Peyer's patch (tissue), 4 donors: ENCODE measurements at regions not wholly inside any gene's neighbourhood (a gene's known extent, or its start where the extent isn't known, plus 50 kb on each side); places are given as distances from the start of the nearest gene placed in this dataset.

Source experiments
- DNase-seq, 3 donors: peaks; one replicate each; pipeline ENCODE4 v3.0.0-alpha.2; 2017 to 2019
- H3K27ac ChIP-seq, 4 donors: fragments of 200-600 bp; sonication (generic); one replicate each; pipeline ENCODE4 v1.5.1; 2016 to 2019
- H3K27me3 ChIP-seq, 2 donors: fragments of 200-600 bp; sonication (generic); one replicate each; pipeline ENCODE4 v1.5.1; 2019
- H3K36me3 ChIP-seq, 3 donors: fragments of 200-600 bp; sonication (generic); one replicate each; pipeline ENCODE4 v1.5.1; 2016 to 2019
- H3K4me1 ChIP-seq, 4 donors: fragments of 200-600 bp; sonication (generic); one replicate each; pipeline ENCODE4 v1.5.1; 2016 to 2019
- H3K4me3 ChIP-seq, 4 donors: fragments of 200-600 bp; sonication (generic); 1 replicate in 3 of 4; 2 replicates in 1 of 4; pipeline ENCODE4 v1.5.1; 2016 to 2019; ENCODE audit warnings: mild to moderate bottlenecking in 1 of 4
- H3K9me3 ChIP-seq, 4 donors: fragments of 200-600 bp; sonication (generic); one replicate each; pipeline ENCODE4 v1.5.1; 2016 to 2019; ENCODE audit warnings: mild to moderate bottlenecking in 1 of 4
- CTCF ChIP-seq, 6 experiments: fragments of 450-650 bp in 4 of 6; fragments of 200-600 bp in 2 of 6; sonication (generic) in 1 of 6; IDR thresholded peaks; one replicate each; pipeline ENCODE4 v1.5.1; 2017 to 2019; ENCODE audit warnings: antibody characterized with exemption in 6 of 6, mild to moderate bottlenecking in 3 of 6, moderate library complexity in 1 of 6
- POLR2A ChIP-seq, 2 donors: fragments of 450-650 bp; IDR thresholded peaks; one replicate each; pipeline ENCODE4 v1.5.1; 2017; ENCODE audit warnings: antibody characterized with exemption in 2 of 2, mild to moderate bottlenecking in 2 of 2, moderate library complexity in 2 of 2

GRCh38 chr22:47586946-47587345 is 824.5 kb downstream of the TBC1D22A start:
- Histone ChIP-seq H3K27me3 (no peaks in the 10 kb centered on the region), H3K4me3 (no peak overlapping the region), H3K27ac (no peak overlapping the region), H3K9me3 (no peaks in the 10 kb centered on the region), H3K36me3 (no peaks in the 10 kb centered on the region), H3K4me1 (no peaks in the 10 kb centered on the region)
- TF ChIP-seq POLR2A (IDR thresholded peaks at IDR 0.05) (no peak), CTCF (IDR thresholded peaks at IDR 0.05) (no peak)
- no peak for DNase-seq

- Histone ChIP-seq H3K9me3 (no peaks in the 10 kb centered on the region), H3K36me3 (no peaks in the 10 kb centered on the region), H3K27me3 (no peaks in the 10 kb centered on the region), H3K4me3 (no peak overlapping the region), H3K27ac (no peak overlapping the region), H3K4me1 (no peaks in the 10 kb centered on the region)
- TF ChIP-seq POLR2A (IDR thresholded peaks at IDR 0.05), result no peak
- peak in 2 of 6 experiments; percentile 5 to 7 for TF ChIP-seq CTCF (IDR thresholded peaks at IDR 0.05)
- peak in 1 of 3 donors; percentile 6 for DNase-seq
Observed at GRCh38 chr22:47586038-47586437, 823.6 kb downstream of the TBC1D22A start.

GRCh38 chr22:47583959-47584562 is 821.6 kb downstream of the TBC1D22A start:
- no peak overlapping the region for H3K4me3 ChIP-seq
- no peaks in the 10 kb centered on the region for H3K36me3 ChIP-seq
- H3K27me3 ChIP-seq, result no peaks in the 10 kb centered on the region
- no peaks in the 10 kb centered on the region for H3K4me1 ChIP-seq
- H3K9me3 ChIP-seq, result no peaks in the 10 kb centered on the region
- TF ChIP-seq CTCF (IDR thresholded peaks at IDR 0.05) (no peak), POLR2A (IDR thresholded peaks at IDR 0.05) (no peak)
- DNase-seq, result no peak
- H3K27ac ChIP-seq, result no peak overlapping the region

- no peak overlapping the region for H3K27ac ChIP-seq
- no peak for TF ChIP-seq CTCF (IDR thresholded peaks at IDR 0.05)
- TF ChIP-seq POLR2A (IDR thresholded peaks at IDR 0.05), result no peak
- H3K4me1 ChIP-seq, result no peaks in the 10 kb centered on the region
- no peaks in the 10 kb centered on the region for H3K27me3 ChIP-seq
- H3K4me3 ChIP-seq, result no peak overlapping the region
- no peaks in the 10 kb centered on the region for H3K36me3 ChIP-seq
- no peak for DNase-seq
- no peaks in the 10 kb centered on the region for H3K9me3 ChIP-seq
Observed at GRCh38 chr22:47582067-47582466, 819.6 kb downstream of the TBC1D22A start.

GRCh38 chr22:47580121-47580520 is 817.7 kb downstream of the TBC1D22A start:
- DNase-seq, result no peak
- Histone ChIP-seq H3K27me3 (no peaks in the 10 kb centered on the region), H3K9me3 (no peaks in the 10 kb centered on the region), H3K4me3 (no peak overlapping the region), H3K36me3 (no peaks in the 10 kb centered on the region), H3K4me1 (no peaks in the 10 kb centered on the region), H3K27ac (no peak overlapping the region)
- TF ChIP-seq POLR2A (IDR thresholded peaks at IDR 0.05) (no peak), CTCF (IDR thresholded peaks at IDR 0.05) (peak in 1 of 6 experiments; percentile 11)

GRCh38 chr22:47576908-47577307 is 814.5 kb downstream of the TBC1D22A start:
- Histone ChIP-seq H3K4me1 (no peaks in the 10 kb centered on the region), H3K36me3 (no peaks in the 10 kb centered on the region), H3K9me3 (no peaks in the 10 kb centered on the region), H3K27me3 (no peaks in the 10 kb centered on the region), H3K27ac (no peak overlapping the region), H3K4me3 (no peak overlapping the region)
- no peak for DNase-seq
- TF ChIP-seq CTCF (IDR thresholded peaks at IDR 0.05) (no peak), POLR2A (IDR thresholded peaks at IDR 0.05) (no peak)
